Stimulated activated CD4-positive, alpha-beta T cell treated with anti-CD3 and anti-CD28 coated beads, Interleukin-4, amount 100 ng/mL, for 1 hour (primary cell): ENCODE measurements at regions not wholly inside any gene's neighbourhood (a gene's known extent, or its start where the extent isn't known, plus 50 kb on each side); places are given as distances from the start of the nearest gene placed in this dataset.

ENCODE experiments used
- DNase-seq: peaks from one replicate; pipeline ENCODE4 v3.0.0-alpha.2; 2020

DNA sequence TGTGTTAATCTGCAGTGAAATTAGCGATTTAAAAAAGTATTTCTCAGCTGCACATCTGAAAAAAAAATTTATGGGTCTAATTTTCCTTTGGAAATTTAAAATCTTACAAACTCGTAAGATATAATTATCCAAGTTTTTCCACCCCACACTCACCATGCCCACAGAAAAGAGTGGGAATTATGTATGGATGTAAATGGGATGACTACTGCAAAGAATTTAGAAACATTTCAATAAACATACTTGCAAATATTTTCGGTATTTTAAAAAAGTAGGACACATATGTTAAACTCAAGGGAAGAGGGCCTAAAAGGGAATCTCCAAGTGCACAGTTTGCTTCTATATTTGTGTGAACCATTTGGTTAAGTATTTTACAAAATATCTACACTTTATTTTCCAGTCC is 1039.9 kb upstream of the POU3F3 start:
- DNase-seq, result no peak

DNA sequence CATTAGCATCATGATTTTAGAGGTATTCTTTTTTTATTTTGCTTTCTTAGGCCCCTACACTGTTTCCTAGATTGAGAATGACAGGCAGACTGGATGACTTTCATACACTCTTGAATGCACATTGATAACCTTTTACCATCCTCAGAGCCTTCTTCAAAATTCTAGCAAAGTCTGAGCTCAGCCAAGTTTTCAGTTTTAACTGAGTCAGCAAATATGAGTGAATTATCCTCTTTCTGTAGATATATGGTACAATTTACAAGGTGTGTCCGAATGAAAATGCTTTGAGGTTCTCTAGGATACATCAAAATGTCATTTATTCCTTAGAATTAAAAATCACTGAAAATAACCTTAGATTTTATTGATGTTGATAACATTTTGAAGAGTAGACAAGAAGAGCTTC is 1038.2 kb upstream of the POU3F3 start:
- no peak for DNase-seq

DNA sequence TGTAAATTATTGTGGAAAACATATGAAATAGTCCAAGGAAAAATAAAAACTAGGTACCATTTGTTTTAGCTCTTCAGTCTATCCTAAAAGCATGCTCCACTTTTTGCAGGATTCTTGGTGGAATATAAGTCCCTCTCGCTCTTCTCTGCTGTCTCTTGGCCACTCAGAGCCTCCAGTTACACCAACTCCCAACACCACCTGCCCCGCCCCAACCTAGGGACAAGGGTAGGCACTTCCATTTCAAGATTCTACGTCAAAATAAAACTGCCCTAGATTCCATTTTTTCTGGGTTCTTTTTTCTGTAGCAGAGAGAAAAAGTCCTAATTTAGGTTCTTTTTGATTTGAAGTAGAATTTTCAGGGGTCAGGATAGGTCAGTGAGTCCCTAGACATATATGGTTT is 1036.2 kb upstream of the POU3F3 start:
- no peak for DNase-seq

- DNase-seq, result no peak
Measured at GRCh38 chr2:103818176-103818575, 1035.7 kb upstream of the POU3F3 start.

GRCh38 chr2:103819599-103819998 is 1034.3 kb upstream of the POU3F3 start:
- no peak for DNase-seq

- DNase-seq, result no peak
Measured at GRCh38 chr2:103823847-103824246, 1030.1 kb upstream of the POU3F3 start.

GRCh38 chr2:103847276-103847675 is 1006.6 kb upstream of the POU3F3 start:
- no peak for DNase-seq

GRCh38 chr2:103859238-103859637 is 994.7 kb upstream of the POU3F3 start:
- no peak for DNase-seq

DNA sequence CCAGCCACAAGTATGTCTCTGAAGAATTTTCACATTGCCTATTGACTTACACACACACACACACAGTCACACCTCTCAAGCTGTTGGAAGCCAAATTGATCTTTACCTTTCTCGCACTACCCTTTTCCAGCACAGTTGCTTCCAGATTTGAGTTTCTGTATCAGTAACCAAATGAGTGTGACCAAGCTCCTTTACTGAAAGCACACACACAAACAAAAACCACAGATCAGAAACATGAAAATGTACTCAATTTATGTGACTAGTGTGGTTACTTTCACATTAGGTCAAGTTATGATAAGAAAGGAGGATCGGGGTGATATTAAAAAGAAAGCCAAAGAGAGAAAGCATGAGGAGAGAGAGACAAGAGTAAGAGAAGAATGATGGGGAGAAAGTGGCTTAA is 993.9 kb upstream of the POU3F3 start:
- no peak for DNase-seq

- DNase-seq, result no peak
Measured at GRCh38 chr2:103868396-103868795, 985.5 kb upstream of the POU3F3 start.

- no peak for DNase-seq
Measured at GRCh38 chr2:103873716-103874351, 980.1 kb upstream of the POU3F3 start.

GRCh38 chr2:103875131-103875530 is 978.8 kb upstream of the POU3F3 start:
- no peak for DNase-seq

GRCh38 chr2:103875531-103875930 is 978.4 kb upstream of the POU3F3 start:
- DNase-seq, result no peak

GRCh38 chr2:103876611-103877010 is 977.3 kb upstream of the POU3F3 start:
- DNase-seq, result no peak

DNA sequence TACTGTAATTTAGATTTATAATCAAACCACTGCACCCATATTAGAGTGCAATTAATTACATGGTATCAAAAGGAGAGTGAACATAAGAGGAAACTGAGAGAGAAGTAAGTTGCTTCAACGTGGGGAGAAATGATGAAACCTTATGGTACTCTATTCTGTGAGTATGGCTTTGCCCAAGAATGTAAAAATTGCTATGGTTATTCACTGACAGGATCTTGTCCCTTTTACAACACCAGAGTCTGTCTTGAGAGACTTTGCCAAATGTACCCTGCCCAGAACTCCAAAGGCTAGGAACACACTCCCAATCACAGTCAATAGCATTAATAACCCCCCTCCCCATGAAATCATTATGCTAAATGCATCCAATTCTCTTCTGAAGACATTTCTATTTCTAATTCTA is 974.8 kb upstream of the POU3F3 start:
- DNase-seq, result no peak

- no peak for DNase-seq
Measured at GRCh38 chr2:103880081-103880834, 973.7 kb upstream of the POU3F3 start.

DNA sequence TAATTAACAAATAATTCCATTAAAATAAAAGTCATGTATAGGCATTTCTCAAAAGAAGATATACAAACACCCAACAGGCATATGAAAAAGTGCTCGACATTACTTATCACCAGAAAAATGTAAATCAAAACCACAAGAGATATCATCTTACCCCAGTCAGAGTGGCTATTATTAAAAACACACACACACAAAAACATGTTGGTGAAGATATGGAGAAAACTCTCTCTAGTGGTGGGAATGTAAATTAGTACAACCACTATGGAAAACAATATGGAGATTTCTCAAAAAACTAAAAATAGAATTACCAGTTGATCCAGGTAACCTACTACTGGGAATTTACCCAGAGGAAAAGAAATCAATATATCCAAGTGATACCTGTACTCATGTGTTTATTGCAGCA is 966.3 kb upstream of the POU3F3 start:
- no peak for DNase-seq

DNA sequence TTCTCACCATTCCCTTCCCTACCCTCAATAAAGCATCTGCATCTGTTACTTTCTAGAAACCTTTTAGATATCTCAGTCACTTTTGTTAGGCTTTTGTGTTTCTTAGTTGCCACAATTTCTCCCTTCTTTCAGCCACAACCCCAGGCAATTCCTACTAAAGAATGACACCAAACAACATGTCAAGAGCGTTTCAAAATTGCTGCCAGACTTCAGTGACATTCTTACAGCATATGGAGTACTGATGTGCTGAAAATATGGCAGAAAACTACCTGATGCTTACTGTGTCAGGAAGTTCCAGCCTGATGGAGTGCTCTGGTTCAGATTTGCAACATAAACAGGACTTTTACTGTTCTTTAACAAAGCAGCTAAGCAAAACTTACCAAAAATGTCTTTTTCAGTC is 957.7 kb upstream of the POU3F3 start:
- DNase-seq, result no peak

- no peak for DNase-seq
Measured at GRCh38 chr2:103898561-103898960, 955.4 kb upstream of the POU3F3 start.

DNA sequence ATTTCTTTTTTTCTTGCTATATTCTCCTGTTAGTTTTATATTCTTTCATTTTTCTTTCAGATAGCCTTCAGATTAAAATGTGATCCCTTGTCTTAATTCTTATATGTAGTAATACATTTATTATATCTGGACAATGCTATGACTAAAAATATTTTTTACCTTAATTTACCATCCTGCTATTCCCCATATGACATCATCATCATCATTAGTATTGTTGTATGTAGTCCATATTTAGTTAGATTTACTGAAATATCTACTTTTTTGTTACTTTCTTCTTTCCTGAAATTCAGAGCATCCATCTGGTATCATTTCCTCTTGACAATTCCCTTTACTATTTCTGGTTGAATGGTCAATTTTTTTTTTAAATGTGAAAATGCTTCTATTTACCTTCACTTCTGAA is 951.6 kb upstream of the POU3F3 start:
- DNase-seq, result no peak

DNA sequence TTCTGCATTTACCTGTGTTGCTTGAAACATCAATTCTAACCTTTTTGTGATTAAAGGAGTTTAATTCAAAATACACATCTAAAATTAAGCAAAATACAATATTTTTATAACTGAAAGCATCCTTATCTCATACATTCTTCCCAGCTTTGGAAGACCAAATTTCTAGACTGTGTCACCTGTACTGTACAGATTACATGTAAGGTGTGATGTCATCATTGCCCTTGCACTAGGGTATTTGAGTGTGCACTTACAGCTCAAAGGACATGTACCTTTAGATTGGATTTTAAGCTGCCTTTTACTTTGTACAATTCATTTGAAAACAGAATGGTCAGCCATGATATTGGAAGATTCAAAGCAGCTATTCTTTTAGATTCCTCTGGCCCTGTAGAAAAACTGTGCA is 932.8 kb upstream of the POU3F3 start:
- DNase-seq, result no peak

DNA sequence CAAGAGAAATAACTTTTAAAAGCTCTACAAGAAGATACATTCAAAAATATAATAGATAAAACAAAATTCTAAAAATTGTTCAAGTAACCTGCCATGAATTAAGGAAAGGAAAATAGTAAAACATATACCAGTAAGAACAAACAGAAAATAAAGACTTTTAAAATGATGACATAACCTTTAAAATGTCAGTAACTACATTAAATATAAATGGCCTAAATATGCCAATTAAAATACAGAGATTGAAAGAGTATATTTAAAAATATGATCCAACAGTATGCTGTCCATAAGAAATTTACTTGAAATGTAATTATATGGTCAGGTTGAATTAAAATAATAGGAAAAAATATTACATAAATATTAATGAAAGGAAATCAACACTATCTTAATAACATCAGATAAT is 911.7 kb upstream of the POU3F3 start:
- no peak for DNase-seq

DNA sequence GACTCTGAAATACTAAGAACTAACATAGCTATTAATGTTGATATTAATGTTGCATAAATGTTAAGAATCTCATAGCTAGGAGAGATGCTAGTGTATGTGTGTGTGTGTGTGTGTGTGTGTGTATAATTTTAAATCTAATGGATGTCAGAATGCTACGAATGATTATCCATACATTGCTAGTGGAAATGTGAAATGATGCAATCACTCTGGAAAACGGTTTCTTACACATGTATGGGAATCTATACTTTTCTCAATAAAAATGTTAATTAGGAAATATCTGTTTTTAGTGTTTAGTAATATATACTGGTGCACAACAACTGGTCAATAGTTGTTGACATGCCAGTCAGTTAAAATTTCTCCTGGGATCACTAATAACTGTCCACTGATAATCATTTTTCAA is 908.8 kb upstream of the POU3F3 start:
- DNase-seq, result no peak

- DNase-seq, result no peak
Measured at GRCh38 chr2:103959174-103960128, 894.5 kb upstream of the POU3F3 start.
